Coronary artery (tissue), 2 donors: ENCODE measurements at regions not wholly inside any gene's neighbourhood (a gene's known extent, or its start where the extent isn't known, plus 50 kb on each side); places are given as distances from the start of the nearest gene placed in this dataset.
"Not testable (repeated sequence)": the region's sequence is repeated elsewhere in the genome, so short reads cannot be mapped to it uniquely, and the experiment has no call there.

Source experiments
- DNase-seq: peaks from one replicate; pipeline ENCODE4 v3.0.0-alpha.2; 2017; ENCODE audit warnings: low spot score
- H3K27ac ChIP-seq, 2 donors: fragments of 200-600 bp; sonication (generic); one replicate each; pipeline ENCODE4 v1.5.1; 2016 to 2019
- H3K4me3 ChIP-seq: fragments of 200-600 bp; sonication (generic); 2 replicates; pipeline ENCODE4 v1.5.1; 2016; ENCODE audit warnings: mild to moderate bottlenecking, moderate library complexity
- TF ChIP-seq, protein P1 (sequence below): fragments of 200-600 bp; sonication (generic); IDR thresholded peaks from one replicate; pipeline ENCODE4 v1.5.1; 2019; ENCODE audit warnings: antibody characterized with exemption

DNA sequence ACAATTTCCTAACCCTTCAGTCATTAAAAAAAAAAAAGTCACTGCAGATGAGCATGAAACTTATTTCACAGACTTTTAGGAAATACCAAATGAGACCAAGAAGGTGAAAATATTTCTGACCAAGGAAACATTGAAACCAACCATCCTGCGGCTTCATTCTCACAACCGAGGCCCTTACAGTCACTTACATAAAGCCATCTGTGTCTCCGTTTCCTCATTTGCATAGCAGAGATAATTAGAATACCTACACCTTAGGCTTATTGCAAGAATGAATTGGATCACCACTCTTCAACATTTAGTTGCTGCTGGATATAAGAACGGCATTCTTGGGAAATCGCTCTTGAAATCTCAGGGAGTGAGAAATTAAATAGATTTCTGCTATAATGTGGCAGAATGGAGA, 356.2 kb downstream of the HS3ST1 start:
- no peak overlapping the region for H3K27ac ChIP-seq
- H3K4me3 ChIP-seq: no peak overlapping the region
- TF ChIP-seq, protein P1, sequence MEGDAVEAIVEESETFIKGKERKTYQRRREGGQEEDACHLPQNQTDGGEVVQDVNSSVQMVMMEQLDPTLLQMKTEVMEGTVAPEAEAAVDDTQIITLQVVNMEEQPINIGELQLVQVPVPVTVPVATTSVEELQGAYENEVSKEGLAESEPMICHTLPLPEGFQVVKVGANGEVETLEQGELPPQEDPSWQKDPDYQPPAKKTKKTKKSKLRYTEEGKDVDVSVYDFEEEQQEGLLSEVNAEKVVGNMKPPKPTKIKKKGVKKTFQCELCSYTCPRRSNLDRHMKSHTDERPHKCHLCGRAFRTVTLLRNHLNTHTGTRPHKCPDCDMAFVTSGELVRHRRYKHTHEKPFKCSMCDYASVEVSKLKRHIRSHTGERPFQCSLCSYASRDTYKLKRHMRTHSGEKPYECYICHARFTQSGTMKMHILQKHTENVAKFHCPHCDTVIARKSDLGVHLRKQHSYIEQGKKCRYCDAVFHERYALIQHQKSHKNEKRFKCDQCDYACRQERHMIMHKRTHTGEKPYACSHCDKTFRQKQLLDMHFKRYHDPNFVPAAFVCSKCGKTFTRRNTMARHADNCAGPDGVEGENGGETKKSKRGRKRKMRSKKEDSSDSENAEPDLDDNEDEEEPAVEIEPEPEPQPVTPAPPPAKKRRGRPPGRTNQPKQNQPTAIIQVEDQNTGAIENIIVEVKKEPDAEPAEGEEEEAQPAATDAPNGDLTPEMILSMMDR: no peak
- DNase-seq: no peak

DNA sequence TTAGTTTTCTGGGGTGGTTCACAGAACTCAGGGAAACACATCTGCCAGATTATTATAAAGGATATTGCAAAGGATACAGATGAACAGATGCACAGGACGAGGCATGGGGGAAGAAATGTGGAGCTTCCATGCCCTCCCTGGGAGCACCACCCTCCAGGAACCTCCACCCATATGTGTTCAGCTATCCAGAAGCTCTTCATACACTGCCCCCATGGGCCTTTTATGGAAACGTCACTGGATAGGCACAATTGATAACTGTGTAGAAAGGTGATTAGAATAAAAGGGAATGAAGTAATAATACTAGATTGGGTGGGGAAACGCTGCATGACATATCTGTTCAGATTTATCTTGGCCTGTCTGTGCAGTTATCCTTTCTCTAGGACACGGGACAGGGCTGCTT, 357.9 kb downstream of the HS3ST1 start:
- Histone ChIP-seq H3K4me3 (no peak overlapping the region), H3K27ac (no peak overlapping the region)
- no peak for DNase-seq
- TF ChIP-seq, protein P1: no peak

DNA sequence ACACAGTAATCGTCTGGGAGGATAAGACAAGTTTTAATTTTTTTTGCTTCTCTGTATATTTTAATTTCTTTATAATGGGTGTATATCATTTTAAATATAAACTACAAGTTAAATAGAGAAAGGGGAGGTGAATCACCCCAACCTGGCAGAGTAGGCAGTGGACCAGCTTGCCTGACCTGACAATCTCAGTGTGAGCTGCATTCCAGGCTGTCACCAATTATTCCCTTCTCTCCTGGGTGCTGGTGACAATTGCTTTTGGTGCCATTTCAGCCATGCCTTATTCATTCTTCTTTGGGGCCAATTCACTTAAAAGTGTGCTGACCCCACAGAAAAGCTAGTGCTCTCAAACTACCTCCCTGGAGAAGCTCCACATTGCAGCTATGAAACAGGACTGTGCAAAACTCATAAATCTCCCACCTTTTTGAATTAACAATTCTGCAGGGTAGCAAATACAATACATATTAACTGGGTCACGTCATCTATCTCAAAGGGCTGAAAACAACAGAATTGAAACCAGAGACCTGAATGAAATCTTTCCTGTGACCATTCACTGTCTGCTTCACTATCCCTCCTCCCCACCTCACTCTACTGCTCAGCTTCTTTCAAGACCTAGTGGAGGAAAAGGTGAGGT, 359.0 kb downstream of the HS3ST1 start:
- no peak for DNase-seq
- TF ChIP-seq, protein P1: no peak
- H3K27ac ChIP-seq: no peak overlapping the region
- H3K4me3 ChIP-seq: no peak overlapping the region

DNA sequence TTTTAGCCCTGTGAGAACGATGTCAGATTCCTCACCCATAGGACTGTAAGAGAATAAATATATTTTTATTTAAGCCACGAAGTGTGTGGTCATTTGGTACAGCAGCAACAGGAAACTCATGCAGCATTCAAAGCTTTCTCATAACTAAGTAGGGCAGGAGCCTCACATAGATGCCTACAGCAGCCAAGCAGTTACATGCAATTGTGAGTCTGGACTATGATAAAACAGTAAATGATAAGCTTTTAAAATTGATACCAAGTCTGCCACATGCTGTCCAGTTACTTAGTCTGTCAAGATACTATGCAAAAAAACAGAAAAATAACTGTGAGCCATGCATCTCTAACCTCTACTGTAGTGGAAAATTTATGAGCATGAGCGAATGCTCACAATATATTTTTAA, 359.6 kb downstream of the HS3ST1 start:
- DNase-seq: no peak
- TF ChIP-seq, protein P1: no peak
- Histone ChIP-seq H3K4me3 (no peak overlapping the region), H3K27ac (no peak overlapping the region)

DNA sequence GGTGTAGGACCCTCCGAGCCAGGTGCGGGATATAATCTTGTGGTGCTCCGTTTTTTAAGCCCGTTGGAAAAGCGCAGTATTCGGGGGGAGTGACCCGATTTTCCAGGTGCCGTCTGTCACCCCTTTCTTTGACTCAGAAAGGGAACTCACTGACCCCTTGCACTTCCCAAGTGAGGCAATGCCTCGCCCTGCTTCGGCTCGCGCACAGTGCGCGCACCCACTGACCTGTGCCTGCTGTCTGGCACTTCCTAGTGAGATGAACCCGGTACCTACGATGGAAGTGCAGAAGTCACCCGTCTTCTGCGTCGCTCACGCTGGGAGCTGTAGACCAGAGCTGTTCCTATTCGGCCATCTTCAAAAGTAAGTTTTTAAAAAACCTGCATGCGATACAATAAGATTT, 362.1 kb downstream of the HS3ST1 start:
- not testable (repeated sequence) for H3K4me3 ChIP-seq, H3K27ac ChIP-seq, DNase-seq

DNA sequence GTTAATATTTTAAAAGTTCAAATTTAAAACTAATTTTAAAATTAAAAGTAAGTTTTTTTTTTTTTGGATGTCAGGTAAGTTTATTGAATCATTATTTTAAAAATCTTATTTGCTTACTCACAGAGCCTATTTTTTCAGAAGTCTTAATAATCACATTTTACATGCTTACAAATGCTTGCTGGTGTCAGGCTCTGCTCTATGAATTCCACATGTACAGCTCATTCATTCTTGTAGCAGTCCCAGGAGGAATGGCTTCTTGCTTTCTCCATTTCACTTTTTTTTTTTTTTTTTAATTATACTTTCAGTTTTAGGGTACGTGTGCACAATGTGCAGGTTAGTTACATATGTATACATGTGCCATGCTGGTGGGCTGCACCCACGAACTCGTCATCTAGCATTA, 368.1 kb downstream of the HS3ST1 start:
- DNase-seq, H3K27ac ChIP-seq, H3K4me3 ChIP-seq: not testable (repeated sequence)

DNA sequence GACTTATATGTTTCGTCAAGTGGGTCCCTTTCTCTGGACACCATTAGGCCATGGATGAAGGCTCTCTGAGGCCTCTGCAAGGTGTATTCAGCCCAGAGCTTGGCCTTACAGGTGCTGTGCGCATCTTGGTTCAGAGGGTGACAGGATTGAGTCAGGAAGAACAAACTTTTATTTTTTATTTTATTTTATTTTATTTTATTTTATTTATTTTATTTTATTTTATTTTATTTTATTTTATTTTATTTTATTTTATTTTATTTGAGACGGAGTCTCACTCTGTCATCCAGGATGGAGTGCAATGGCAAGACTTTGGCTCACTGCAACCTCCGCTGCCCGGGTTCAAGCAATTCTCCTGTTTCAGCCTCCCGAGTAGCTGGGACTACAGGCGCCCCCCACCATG, 370.4 kb upstream of the CLNK start:
- DNase-seq, H3K4me3 ChIP-seq, H3K27ac ChIP-seq: not testable (repeated sequence)

DNA sequence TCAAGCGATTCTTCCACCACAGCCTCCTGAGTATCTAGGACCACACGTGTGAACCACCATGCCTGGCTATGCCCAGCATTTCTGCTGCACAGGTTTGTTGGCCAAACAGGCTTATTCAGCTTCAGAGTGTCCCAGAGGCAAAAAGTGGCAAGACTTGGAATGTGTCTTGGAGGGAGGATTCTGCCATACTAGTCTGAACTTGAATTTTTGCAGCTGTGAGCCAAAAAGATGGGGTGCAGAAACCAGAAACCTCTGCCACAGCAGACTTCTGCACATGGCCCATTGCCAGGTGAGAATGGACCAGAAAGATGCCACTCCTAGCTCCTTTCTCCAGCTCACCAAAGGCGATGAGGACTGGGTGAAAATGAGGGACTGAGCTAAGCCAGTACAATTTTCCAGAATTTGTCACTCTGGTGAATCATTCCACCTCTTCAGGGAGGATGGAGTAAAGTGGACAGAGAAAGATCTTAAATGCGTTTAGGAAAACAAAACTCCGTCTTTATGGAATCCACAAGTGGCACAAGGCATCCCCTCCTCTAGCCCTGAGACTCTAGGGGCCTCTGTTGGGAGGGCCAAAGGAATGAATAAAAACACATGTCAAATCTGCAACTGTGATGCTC, 369.1 kb upstream of the CLNK start:
- no peak overlapping the region for H3K27ac ChIP-seq
- DNase-seq: no peak
- H3K4me3 ChIP-seq: no peak overlapping the region
- TF ChIP-seq, protein P1: no peak

DNA sequence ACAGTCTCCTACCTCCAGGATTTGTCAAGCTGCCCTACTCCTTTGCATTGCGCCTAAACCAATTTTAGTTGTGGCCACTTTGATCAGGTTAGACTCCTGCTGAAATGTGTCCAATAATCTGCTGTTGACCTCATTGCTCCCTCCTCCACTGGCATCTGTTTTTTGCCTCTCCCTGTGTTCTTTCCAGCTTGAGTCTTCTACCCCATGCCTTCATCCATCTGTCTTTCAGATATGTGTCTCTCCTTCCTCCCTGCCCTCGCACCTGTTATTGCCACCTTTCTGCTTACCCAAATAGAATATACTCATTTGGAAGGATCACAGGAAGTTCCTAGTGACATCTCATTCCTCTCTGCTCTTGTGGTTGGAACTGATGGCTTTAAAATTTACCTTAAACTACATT, 366.6 kb upstream of the CLNK start:
- TF ChIP-seq, protein P1: no peak
- H3K27ac ChIP-seq: no peak overlapping the region
- H3K4me3 ChIP-seq: no peak overlapping the region
- DNase-seq: no peak
